Dermis microvascular lymphatic vessel endothelial cell (primary cell): ENCODE measurements at regions not wholly inside any gene's neighbourhood (a gene's known extent, or its start where the extent isn't known, plus 50 kb on each side); places are given as distances from the start of the nearest gene placed in this dataset.
A peak's percentile ranks its signal among the peaks of the same experiment; 100 is the strongest.

Experiments
- DNase-seq, 2 donors: peaks; one replicate each; pipeline versions ENCODE4 v3.0.0 to v3.0.0-alpha.2; 2010; ENCODE audit warnings: low read depth in 2 of 2

GRCh38 chr1:30129421-30130055 is 593.8 kb downstream of the MATN1 start:
- no peak for DNase-seq

GRCh38 chr1:30129001-30129408 is 594.4 kb downstream of the MATN1 start:
- DNase-seq = no peak

- DNase-seq = no peak
Observed at GRCh38 chr1:30126848-30127247, 596.5 kb downstream of the MATN1 start.

GRCh38 chr1:30125821-30126170 is 597.6 kb downstream of the MATN1 start:
- DNase-seq = no peak

- DNase-seq = no peak
Observed at GRCh38 chr1:30125021-30125820, 598.2 kb downstream of the MATN1 start.

- DNase-seq = no peak
Observed at GRCh38 chr1:30123896-30124295, 599.5 kb downstream of the MATN1 start.

GRCh38 chr1:30123036-30123435 is 600.3 kb downstream of the MATN1 start:
- no peak for DNase-seq

GRCh38 chr1:30120245-30121000 is 603.0 kb downstream of the MATN1 start:
- DNase-seq = no peak

GRCh38 chr1:30117685-30118084 is 605.7 kb downstream of the MATN1 start:
- DNase-seq = no peak

- DNase-seq = peak; percentile 17 to 51
Observed at GRCh38 chr1:30111431-30111830, 612.0 kb downstream of the MATN1 start.

GRCh38 chr1:30110846-30111245 is 612.5 kb downstream of the MATN1 start:
- no peak for DNase-seq

GRCh38 chr1:30109853-30110252 is 613.5 kb downstream of the MATN1 start:
- DNase-seq = no peak

GRCh38 chr1:30108186-30108585 is 615.2 kb downstream of the MATN1 start:
- no peak for DNase-seq

GRCh38 chr1:30106125-30106524 is 617.3 kb downstream of the MATN1 start:
- peak; percentile 18 to 45 for DNase-seq

- no peak for DNase-seq
Observed at GRCh38 chr1:30104551-30104950, 618.8 kb downstream of the MATN1 start.

GRCh38 chr1:30103708-30104411 is 619.5 kb downstream of the MATN1 start:
- DNase-seq = no peak

- no peak for DNase-seq
Observed at GRCh38 chr1:30102605-30103004, 620.8 kb downstream of the MATN1 start.

GRCh38 chr1:30101487-30102227 is 621.7 kb downstream of the MATN1 start:
- no peak for DNase-seq

- no peak for DNase-seq
Observed at GRCh38 chr1:30101016-30101415, 622.4 kb downstream of the MATN1 start.

- DNase-seq = no peak
Observed at GRCh38 chr1:30100524-30100862, 622.9 kb downstream of the MATN1 start.
